ENCODE measurements at regions not wholly inside any gene's neighbourhood (a gene's known extent, or its start where the extent isn't known, plus 50 kb on each side); places are given as distances from the start of the nearest gene placed in this dataset.

DNA sequence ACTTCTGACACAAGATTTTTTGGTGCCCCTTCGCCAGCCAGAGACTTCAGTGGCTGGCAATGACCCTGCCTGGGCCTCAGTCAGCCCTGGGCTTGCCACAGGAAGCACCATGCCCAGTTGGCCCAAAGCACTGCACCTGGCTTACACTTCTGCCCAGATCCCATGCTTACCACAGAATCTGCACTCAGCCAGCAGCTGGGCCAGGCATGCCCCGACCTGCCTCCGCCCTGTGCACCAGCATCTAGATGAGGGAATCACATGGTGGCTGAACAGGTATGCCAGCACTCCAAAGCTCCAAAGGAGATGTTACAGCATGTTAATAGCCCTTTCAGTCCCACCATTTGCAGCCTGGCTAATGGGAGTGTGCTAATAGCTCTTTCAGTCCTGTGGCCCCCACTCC, 690.9 kb downstream of the SLITRK6 start:
- Histone ChIP-seq H3K9me3 (ENCODE audit: control insufficient read depth, insufficient read depth, low read length) (no peaks in the 10 kb centered on the region), H3K27me3 (ENCODE audit: control insufficient read depth, insufficient read depth, low read length) (no peaks in the 10 kb centered on the region), H3K4me3 (ENCODE audit: low read depth, low read length) (no peak overlapping the region), H3K27ac (ENCODE audit: low read depth, low read length) (no peak overlapping the region)
- ChIA-PET CTCF (no interaction called here), POLR2A (no interaction called here)
- TF ChIP-seq, protein P1, sequence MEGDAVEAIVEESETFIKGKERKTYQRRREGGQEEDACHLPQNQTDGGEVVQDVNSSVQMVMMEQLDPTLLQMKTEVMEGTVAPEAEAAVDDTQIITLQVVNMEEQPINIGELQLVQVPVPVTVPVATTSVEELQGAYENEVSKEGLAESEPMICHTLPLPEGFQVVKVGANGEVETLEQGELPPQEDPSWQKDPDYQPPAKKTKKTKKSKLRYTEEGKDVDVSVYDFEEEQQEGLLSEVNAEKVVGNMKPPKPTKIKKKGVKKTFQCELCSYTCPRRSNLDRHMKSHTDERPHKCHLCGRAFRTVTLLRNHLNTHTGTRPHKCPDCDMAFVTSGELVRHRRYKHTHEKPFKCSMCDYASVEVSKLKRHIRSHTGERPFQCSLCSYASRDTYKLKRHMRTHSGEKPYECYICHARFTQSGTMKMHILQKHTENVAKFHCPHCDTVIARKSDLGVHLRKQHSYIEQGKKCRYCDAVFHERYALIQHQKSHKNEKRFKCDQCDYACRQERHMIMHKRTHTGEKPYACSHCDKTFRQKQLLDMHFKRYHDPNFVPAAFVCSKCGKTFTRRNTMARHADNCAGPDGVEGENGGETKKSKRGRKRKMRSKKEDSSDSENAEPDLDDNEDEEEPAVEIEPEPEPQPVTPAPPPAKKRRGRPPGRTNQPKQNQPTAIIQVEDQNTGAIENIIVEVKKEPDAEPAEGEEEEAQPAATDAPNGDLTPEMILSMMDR (IDR thresholded peaks at IDR 0.05; ENCODE audit: low read depth, low read length), result no peak
- DNase-seq (ENCODE audit: low read depth, low spot score), result no peak

GRCh38 chr13:85099245-85099644, 700.0 kb downstream of the SLITRK6 start:
- Histone ChIP-seq H3K27ac (ENCODE audit: low read depth, low read length) (no peak overlapping the region), H3K9me3 (ENCODE audit: control insufficient read depth, insufficient read depth, low read length) (no peaks in the 10 kb centered on the region), H3K4me3 (ENCODE audit: low read depth, low read length) (no peak overlapping the region), H3K27me3 (ENCODE audit: control insufficient read depth, insufficient read depth, low read length) (no peaks in the 10 kb centered on the region)
- no peak for DNase-seq (ENCODE audit: low read depth, low spot score)
- CTCF ChIA-PET, result no interaction called here
- TF ChIP-seq, protein P1 (IDR thresholded peaks at IDR 0.05; ENCODE audit: low read depth, low read length), result no peak
- POLR2A ChIA-PET, result no interaction called here

GRCh38 chr13:85095418-85096272, 703.6 kb downstream of the SLITRK6 start:
- Histone ChIP-seq H3K27me3 (ENCODE audit: control insufficient read depth, insufficient read depth, low read length) (no peaks in the 10 kb centered on the region), H3K4me3 (ENCODE audit: low read depth, low read length) (no peak overlapping the region), H3K9me3 (ENCODE audit: control insufficient read depth, insufficient read depth, low read length) (no peaks in the 10 kb centered on the region), H3K27ac (ENCODE audit: low read depth, low read length) (no peak overlapping the region)
- CTCF ChIA-PET, result no interaction called here
- TF ChIP-seq, protein P1 (IDR thresholded peaks at IDR 0.05; ENCODE audit: low read depth, low read length), result no peak
- no peak for DNase-seq (ENCODE audit: low read depth, low spot score)
- POLR2A ChIA-PET, result no interaction called here

- TF ChIP-seq, protein P1 (IDR thresholded peaks at IDR 0.05; ENCODE audit: low read depth, low read length), result no peak
- H3K9me3 ChIP-seq (ENCODE audit: control insufficient read depth, insufficient read depth, low read length), result no peaks in the 10 kb centered on the region
- no peak overlapping the region for H3K27ac ChIP-seq (ENCODE audit: low read depth, low read length)
- no peak overlapping the region for H3K4me3 ChIP-seq (ENCODE audit: low read depth, low read length)
- CTCF ChIA-PET, result no interaction called here
- no peak for DNase-seq (ENCODE audit: low read depth, low spot score)
- POLR2A ChIA-PET, result no interaction called here
- no peaks in the 10 kb centered on the region for H3K27me3 ChIP-seq (ENCODE audit: control insufficient read depth, insufficient read depth, low read length)
Measured at GRCh38 chr13:85093808-85094207, 705.4 kb downstream of the SLITRK6 start.

- TF ChIP-seq, protein P1 (IDR thresholded peaks at IDR 0.05; ENCODE audit: low read depth, low read length), result no peak
- CTCF ChIA-PET, result no interaction called here
- Histone ChIP-seq H3K27me3 (ENCODE audit: control insufficient read depth, insufficient read depth, low read length) (no peaks in the 10 kb centered on the region), H3K4me3 (ENCODE audit: low read depth, low read length) (no peak overlapping the region), H3K9me3 (ENCODE audit: control insufficient read depth, insufficient read depth, low read length) (no peaks in the 10 kb centered on the region), H3K27ac (ENCODE audit: low read depth, low read length) (no peak overlapping the region)
- no peak for DNase-seq (ENCODE audit: low read depth, low spot score)
- POLR2A ChIA-PET, result no interaction called here
Measured at GRCh38 chr13:85091631-85092234, 707.5 kb downstream of the SLITRK6 start.
